ENCODE measurements at regions not wholly inside any gene's neighbourhood (a gene's known extent, or its start where the extent isn't known, plus 50 kb on each side); places are given as distances from the start of the nearest gene placed in this dataset.
"Not testable (repeated sequence)": the region's sequence is repeated elsewhere in the genome, so short reads cannot be mapped to it uniquely, and the experiment has no call there.

- DNase-seq, result peak; percentile 75
Measured at GRCh38 chr1:67945733-67946374, 104.6 kb downstream of the DIRAS3 start.

- DNase-seq, result no peak
Measured at GRCh38 chr1:67942274-67942673, 108.2 kb downstream of the DIRAS3 start.

GRCh38 chr1:67941746-67942145 lies 108.5 kb upstream of the GNG12 start:
- no peak for DNase-seq

- no peak for DNase-seq
Measured at GRCh38 chr1:67941155-67941554, 107.9 kb upstream of the GNG12 start.

GRCh38 chr1:67939942-67940341 lies 106.7 kb upstream of the GNG12 start:
- peak; percentile 12 for DNase-seq

- peak; percentile 45 for DNase-seq
Measured at GRCh38 chr1:67939186-67939743, 106.0 kb upstream of the GNG12 start.

- no peak for DNase-seq
Measured at GRCh38 chr1:67937651-67938050, 104.4 kb upstream of the GNG12 start.

- DNase-seq, result no peak
Measured at GRCh38 chr1:67937010-67937409, 103.7 kb upstream of the GNG12 start.

GRCh38 chr1:67935560-67935959 lies 102.3 kb upstream of the GNG12 start:
- DNase-seq, result no peak

- DNase-seq, result no peak
Measured at GRCh38 chr1:67931198-67931597, 97.9 kb upstream of the GNG12 start.

- DNase-seq, result no peak
Measured at GRCh38 chr1:67923074-67923473, 89.8 kb upstream of the GNG12 start.

GRCh38 chr1:67921725-67922489 lies 88.6 kb upstream of the GNG12 start:
- DNase-seq, result no peak

GRCh38 chr1:67919274-67920072 lies 86.2 kb upstream of the GNG12 start:
- no peak for DNase-seq

GRCh38 chr1:67918067-67918466 lies 84.8 kb upstream of the GNG12 start:
- no peak for DNase-seq

- DNase-seq, result no peak
Measured at GRCh38 chr1:67917006-67917405, 83.7 kb upstream of the GNG12 start.

GRCh38 chr1:67916140-67916886 lies 83.0 kb upstream of the GNG12 start:
- no peak for DNase-seq

GRCh38 chr1:67909776-67910175 lies 76.5 kb upstream of the GNG12 start:
- no peak for DNase-seq

GRCh38 chr1:67908250-67908936 lies 75.1 kb upstream of the GNG12 start:
- DNase-seq, result no peak

- DNase-seq, result not testable (repeated sequence)
Measured at GRCh38 chr1:67907467-67907866, 74.2 kb upstream of the GNG12 start.

- not testable (repeated sequence) for DNase-seq
Measured at GRCh38 chr1:67906015-67906414, 72.7 kb upstream of the GNG12 start.

GRCh38 chr1:67902546-67903223 lies 69.4 kb upstream of the GNG12 start:
- not testable (repeated sequence) for DNase-seq
